RWPE2 (cell line): ENCODE measurements at regions not wholly inside any gene's neighbourhood (a gene's known extent, or its start where the extent isn't known, plus 50 kb on each side); places are given as distances from the start of the nearest gene placed in this dataset.

ENCODE experiments used
- ATAC-seq: fragments of 200-7000 bp; cut with Tn5 transposase; 3 replicates; pipeline ENCODE4 v1.9.1; 2021; ENCODE audit warnings: low read depth
- DNase-seq: peaks from one replicate; pipeline ENCODE4 v3.0.0-alpha.2; 2020; ENCODE audit warnings: low spot score
- H3K27ac ChIP-seq: fragments of 450-650 bp; 2 replicates; pipeline ENCODE4 v1.5.1; 2017; ENCODE audit warnings: mild to moderate bottlenecking; ENCODE audit not compliant: poor library complexity, severe bottlenecking
- H3K27me3 ChIP-seq: fragments of 250-450 bp; sonication (Bioruptor Pico); 2 replicates; pipeline ENCODE4 v1.5.1; 2021; ENCODE audit warnings: mild to moderate bottlenecking, moderate library complexity; ENCODE audit not compliant: insufficient read depth, poor library complexity, severe bottlenecking
- H3K36me3 ChIP-seq: fragments of 250-450 bp; sonication (Bioruptor Pico); 2 replicates; pipeline ENCODE4 v1.5.1; 2020; ENCODE audit warnings: low read depth, mild to moderate bottlenecking, moderate library complexity
- H3K4me1 ChIP-seq: fragments of 250-450 bp; sonication (Bioruptor Pico); 2 replicates; pipeline ENCODE4 v1.5.1; 2021; ENCODE audit warnings: mild to moderate bottlenecking, moderate library complexity; ENCODE audit not compliant: insufficient read depth, poor library complexity, severe bottlenecking
- H3K4me3 ChIP-seq: fragments of 250-450 bp; sonication (Bioruptor Pico); 2 replicates; pipeline ENCODE4 v1.5.1; 2021; ENCODE audit warnings: mild to moderate bottlenecking, moderate library complexity; ENCODE audit not compliant: severe bottlenecking
- H3K9me3 ChIP-seq: fragments of 250-450 bp; sonication (Bioruptor Pico); 2 replicates; pipeline ENCODE4 v1.5.1; 2021; ENCODE audit warnings: mild to moderate bottlenecking, moderate library complexity; ENCODE audit not compliant: severe bottlenecking
- TF ChIP-seq, protein P1 (sequence below): fragments of 450-650 bp; IDR thresholded peaks from one replicate; pipeline ENCODE4 v1.5.1; 2017; ENCODE audit warnings: mild to moderate bottlenecking, moderate library complexity; ENCODE audit not compliant: poor library complexity, severe bottlenecking

DNA sequence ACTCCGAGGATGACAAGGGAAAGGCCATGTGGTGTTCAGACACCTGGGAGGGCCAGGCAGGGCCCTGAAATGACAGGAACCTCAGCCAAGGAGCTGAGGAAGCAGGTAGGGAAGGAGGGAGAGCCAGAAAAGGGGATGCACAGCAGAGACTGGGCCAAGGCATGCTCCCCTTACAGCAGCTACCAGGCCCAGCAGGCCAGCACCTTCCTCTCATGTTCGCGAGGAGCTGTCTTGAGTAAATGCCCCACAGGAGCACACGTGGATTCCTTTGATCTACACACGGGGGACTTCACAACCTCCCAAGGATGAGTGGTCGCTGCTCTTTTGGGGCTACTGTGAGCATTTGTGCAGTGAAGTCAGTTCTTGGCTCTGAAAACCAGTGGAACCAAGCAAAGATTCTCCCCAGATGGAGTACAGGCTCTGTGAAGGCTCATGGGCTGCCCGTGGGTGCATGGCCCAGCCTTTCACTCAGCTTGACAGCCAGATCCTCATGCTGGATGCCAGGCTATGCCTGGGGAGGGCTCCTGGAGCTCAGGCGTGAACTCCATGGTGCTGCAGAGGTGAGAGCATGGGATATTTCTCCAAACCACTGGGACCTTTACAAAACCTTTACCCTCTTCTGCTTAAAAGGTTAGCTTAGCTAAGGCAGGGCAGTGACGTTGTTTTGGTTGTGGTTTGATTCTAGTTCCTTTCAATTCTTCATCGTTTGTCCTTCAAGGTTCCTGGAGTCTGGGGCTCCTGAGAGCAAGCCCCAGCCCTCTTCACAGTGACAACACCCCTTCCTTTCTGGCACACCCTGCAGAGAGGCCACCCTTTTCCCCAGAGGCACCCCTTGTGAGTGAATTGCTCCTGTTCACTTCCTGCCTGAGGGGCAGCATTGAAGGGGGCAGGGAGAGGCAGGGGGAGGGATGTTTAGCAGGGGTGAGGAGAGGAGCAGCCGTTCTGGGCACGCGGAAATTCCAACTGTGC is 74.2 kb upstream of the ZPBP start:
- no peak overlapping the region for H3K27ac ChIP-seq
- H3K4me1 ChIP-seq = no peaks in the 10 kb centered on the region
- TF ChIP-seq, protein P1, sequence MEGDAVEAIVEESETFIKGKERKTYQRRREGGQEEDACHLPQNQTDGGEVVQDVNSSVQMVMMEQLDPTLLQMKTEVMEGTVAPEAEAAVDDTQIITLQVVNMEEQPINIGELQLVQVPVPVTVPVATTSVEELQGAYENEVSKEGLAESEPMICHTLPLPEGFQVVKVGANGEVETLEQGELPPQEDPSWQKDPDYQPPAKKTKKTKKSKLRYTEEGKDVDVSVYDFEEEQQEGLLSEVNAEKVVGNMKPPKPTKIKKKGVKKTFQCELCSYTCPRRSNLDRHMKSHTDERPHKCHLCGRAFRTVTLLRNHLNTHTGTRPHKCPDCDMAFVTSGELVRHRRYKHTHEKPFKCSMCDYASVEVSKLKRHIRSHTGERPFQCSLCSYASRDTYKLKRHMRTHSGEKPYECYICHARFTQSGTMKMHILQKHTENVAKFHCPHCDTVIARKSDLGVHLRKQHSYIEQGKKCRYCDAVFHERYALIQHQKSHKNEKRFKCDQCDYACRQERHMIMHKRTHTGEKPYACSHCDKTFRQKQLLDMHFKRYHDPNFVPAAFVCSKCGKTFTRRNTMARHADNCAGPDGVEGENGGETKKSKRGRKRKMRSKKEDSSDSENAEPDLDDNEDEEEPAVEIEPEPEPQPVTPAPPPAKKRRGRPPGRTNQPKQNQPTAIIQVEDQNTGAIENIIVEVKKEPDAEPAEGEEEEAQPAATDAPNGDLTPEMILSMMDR = no peak
- no peaks in the 10 kb centered on the region for H3K27me3 ChIP-seq
- ATAC-seq (no peak), DNase-seq (no peak)
- H3K9me3 ChIP-seq = no peaks in the 10 kb centered on the region
- H3K36me3 ChIP-seq = no peaks in the 10 kb centered on the region
- H3K4me3 ChIP-seq = no peak overlapping the region

DNA sequence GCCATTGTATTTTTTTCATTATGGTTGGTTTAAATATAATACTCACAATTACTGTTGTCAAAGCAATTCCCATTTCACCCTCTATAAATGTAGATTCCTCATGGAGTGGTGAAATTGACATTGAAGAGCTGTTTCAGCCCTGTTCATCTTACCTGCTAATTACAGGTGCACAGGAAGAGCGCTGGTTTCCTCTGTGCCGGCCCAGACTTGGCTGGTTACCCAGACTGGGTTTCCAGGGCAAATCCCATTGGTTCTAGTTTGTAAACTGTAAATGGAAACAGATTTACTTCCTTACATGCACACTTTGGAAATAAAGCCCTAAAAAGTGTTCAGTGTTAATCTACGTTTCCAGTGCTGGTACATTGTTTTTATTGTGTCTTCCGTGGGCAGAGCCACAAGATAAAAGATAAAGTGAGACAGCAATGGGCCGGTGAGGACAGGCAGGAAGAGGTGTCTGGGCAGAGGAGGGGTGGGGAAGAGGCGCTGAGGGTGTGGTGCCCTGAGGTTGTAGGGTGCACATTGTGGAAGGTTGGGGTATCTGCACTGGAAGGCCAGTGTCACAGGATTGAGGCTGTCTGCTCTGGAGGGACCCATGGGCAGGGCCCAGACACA is 71.6 kb upstream of the ZPBP start:
- no peaks in the 10 kb centered on the region for H3K9me3 ChIP-seq
- no peaks in the 10 kb centered on the region for H3K36me3 ChIP-seq
- ATAC-seq (no peak), DNase-seq (no peak)
- TF ChIP-seq, protein P1 = no peak
- H3K4me3 ChIP-seq = no peak overlapping the region
- no peaks in the 10 kb centered on the region for H3K4me1 ChIP-seq
- no peak overlapping the region for H3K27ac ChIP-seq
- no peaks in the 10 kb centered on the region for H3K27me3 ChIP-seq

DNA sequence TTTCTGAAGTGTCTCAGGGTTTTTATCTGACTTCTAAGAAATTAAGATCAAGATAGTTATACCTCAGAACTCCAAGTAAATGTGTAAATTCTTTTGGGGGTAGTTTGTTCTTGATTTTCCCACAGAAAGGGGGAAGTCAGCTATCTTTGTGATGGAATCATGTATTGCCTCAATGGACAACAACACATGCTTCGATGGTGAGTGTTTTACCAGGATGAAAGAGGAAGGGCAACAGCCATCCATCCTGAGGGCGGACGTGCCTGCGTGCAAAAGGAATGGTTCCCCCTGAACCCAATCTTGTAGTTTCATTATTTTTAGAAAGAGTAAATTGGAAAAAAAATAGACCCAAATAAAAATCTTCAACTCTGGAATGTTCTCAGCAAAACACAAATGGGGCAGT is 67.2 kb upstream of the ZPBP start:
- Histone ChIP-seq H3K4me1 (no peaks in the 10 kb centered on the region), H3K9me3 (no peaks in the 10 kb centered on the region), H3K27ac (no peak overlapping the region), H3K27me3 (no peaks in the 10 kb centered on the region), H3K4me3 (no peak overlapping the region), H3K36me3 (no peaks in the 10 kb centered on the region)
- DNase-seq (no peak), ATAC-seq (no peak)
- TF ChIP-seq, protein P1 = no peak

DNA sequence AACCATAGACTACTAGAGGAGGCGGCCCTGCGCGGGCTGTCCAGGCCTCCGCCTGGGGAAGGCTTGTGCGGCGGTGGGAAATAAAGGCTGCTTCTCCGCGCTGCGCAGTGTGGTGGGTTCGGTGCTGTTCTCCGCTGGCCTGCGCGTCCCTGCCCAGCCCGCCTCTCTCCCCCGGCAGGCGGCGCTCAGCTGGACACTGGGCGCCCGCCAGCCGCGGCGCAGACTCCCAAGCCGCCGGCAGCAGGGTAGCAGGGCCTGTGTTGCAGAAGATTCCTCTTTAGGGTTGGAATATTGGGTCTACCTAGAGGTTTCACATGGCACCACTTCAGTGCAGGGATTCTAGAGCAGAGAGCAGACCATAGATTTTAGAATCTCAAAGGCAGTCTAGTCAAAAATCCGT is 66.1 kb upstream of the ZPBP start:
- H3K36me3 ChIP-seq = no peaks in the 10 kb centered on the region
- DNase-seq (no peak), ATAC-seq (no peak)
- H3K4me3 ChIP-seq = no peak overlapping the region
- TF ChIP-seq, protein P1 = no peak
- no peak overlapping the region for H3K27ac ChIP-seq
- H3K4me1 ChIP-seq = no peaks in the 10 kb centered on the region
- H3K9me3 ChIP-seq = no peaks in the 10 kb centered on the region
- H3K27me3 ChIP-seq = no peaks in the 10 kb centered on the region
